BLaER1 treated with 17β-estradiol and CSF1 and Interleukin-3, amounts not matched to agents 10 nM and 100 nM (cell line): ENCODE measurements at regions not wholly inside any gene's neighbourhood (a gene's known extent, or its start where the extent isn't known, plus 50 kb on each side); places are given as distances from the start of the nearest gene placed in this dataset.

ENCODE experiments used
- H3K27ac ChIP-seq, 11 experiments: shearing (Covaris generic); formaldehyde crosslinking; 2 replicates each; pipeline ENCODE4 v1.8.1; 2022
- H3K27me3 ChIP-seq, 11 experiments: shearing (Covaris generic); formaldehyde crosslinking; 2 replicates each; pipeline ENCODE4 v1.8.1; 2022
- H3K36me3 ChIP-seq, 11 experiments: shearing (Covaris generic); formaldehyde crosslinking; 2 replicates each; pipeline ENCODE4 v1.8.1; 2022
- H3K4me1 ChIP-seq, 10 experiments: shearing (Covaris generic); formaldehyde crosslinking; 2 replicates each; pipeline ENCODE4 v1.8.1; 2022
- H3K4me2 ChIP-seq, 11 experiments: shearing (Covaris generic); formaldehyde crosslinking; 2 replicates each; pipeline ENCODE4 v1.8.1; 2022
- H3K4me3 ChIP-seq, 10 experiments: shearing (Covaris generic); formaldehyde crosslinking; 2 replicates each; pipeline ENCODE4 v1.8.1; 2022
- H3K9ac ChIP-seq, 11 experiments: shearing (Covaris generic); formaldehyde crosslinking; 2 replicates each; pipeline ENCODE4 v1.8.1; 2022
- H3K9me3 ChIP-seq, 11 experiments: shearing (Covaris generic); formaldehyde crosslinking; replicated peaks in 1 of 11; 2 replicates each; pipeline ENCODE4 v1.8.1; 2022
- H4K20me1 ChIP-seq, 11 experiments: shearing (Covaris generic); formaldehyde crosslinking; 2 replicates each; pipeline ENCODE4 v1.8.1; 2022
- Cebpa-rat ChIP-seq, 11 experiments: shearing (Covaris generic); IDR thresholded peaks; 2 replicates each; pipeline ENCODE4 v1.8.1; 2022

- Histone ChIP-seq H3K36me3 (no peaks in the 10 kb centered on the region), H4K20me1 (no peaks in the 10 kb centered on the region), H3K9ac (no peak overlapping the region), H3K27me3 (no peaks in the 10 kb centered on the region), H3K27ac (no peak overlapping the region), H3K4me2 (no peak overlapping the region), H3K9me3 (no peaks in the 10 kb centered on the region), H3K4me1 (peaks cover 0 to 7% (median 0%) of the 10 kb centered on the region in 10 experiments; a peak in 4 of 20 replicates), H3K4me3 (no peak overlapping the region)
- no peak for TF ChIP-seq Cebpa-rat (IDR thresholded peaks at IDR 0.05)
Measured at GRCh38 chr1:222247081-222247480, 300.8 kb downstream of the HHIPL2 start.

DNA sequence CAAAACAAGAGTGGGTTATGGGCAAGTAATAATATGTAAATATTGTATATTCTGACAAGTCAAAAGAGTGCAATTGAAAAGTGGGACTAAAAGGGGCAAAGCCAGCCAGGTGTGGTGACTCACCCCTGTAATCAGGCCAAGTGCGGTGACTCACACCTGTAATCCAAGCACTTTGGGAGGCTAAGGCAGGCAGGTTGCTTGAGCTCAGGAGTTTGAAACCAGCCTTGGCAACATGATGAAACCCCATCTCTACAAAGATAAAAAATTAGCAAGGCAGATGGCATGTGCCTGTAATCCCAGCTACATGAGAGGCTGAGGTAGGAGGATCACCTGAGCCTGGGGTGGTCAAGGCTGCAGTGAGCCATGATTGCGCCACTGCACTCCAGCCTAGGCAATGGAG lies 304.0 kb downstream of the HHIPL2 start:
- TF ChIP-seq Cebpa-rat (IDR thresholded peaks at IDR 0.05), result no peak
- Histone ChIP-seq H3K36me3 (no peaks in the 10 kb centered on the region), H3K4me1 (peaks cover 0 to 7% (median 0%) of the 10 kb centered on the region in 10 experiments; a peak in 4 of 20 replicates), H3K27me3 (no peaks in the 10 kb centered on the region), H3K9ac (no peak overlapping the region), H3K4me2 (no peak overlapping the region), H3K9me3 (no peaks in the 10 kb centered on the region), H4K20me1 (no peaks in the 10 kb centered on the region), H3K4me3 (no peak overlapping the region), H3K27ac (no peak overlapping the region)

- Histone ChIP-seq H3K4me2 (no peak overlapping the region), H4K20me1 (no peaks in the 10 kb centered on the region), H3K9ac (no peak overlapping the region), H3K9me3 (no peaks in the 10 kb centered on the region), H3K27ac (no peak overlapping the region), H3K27me3 (no peaks in the 10 kb centered on the region), H3K4me1 (no peaks in the 10 kb centered on the region), H3K4me3 (no peak overlapping the region), H3K36me3 (no peaks in the 10 kb centered on the region)
- TF ChIP-seq Cebpa-rat (IDR thresholded peaks at IDR 0.05), result no peak
Measured at GRCh38 chr1:222242492-222242891, 305.4 kb downstream of the HHIPL2 start.

DNA sequence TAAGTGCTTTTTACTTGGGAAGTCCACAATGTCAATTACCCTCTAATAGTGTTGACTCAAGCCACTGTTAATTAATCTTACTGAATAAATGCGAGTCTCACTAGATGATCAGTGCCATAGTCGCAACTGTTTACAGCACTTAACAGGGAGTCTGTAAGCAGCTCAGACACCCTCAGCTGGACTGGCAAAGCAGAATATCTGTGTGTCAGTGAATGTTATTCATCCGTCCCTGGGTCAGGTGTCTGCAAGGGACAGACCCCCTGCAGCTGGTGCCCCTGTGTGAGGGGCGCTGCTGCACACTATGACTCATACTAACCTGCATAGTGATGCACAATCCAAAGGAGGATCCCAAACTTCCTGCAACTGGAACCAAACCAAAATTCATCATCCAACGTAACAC lies 306.5 kb downstream of the HHIPL2 start:
- TF ChIP-seq Cebpa-rat (IDR thresholded peaks at IDR 0.05), result no peak
- Histone ChIP-seq H3K4me2 (no peak overlapping the region), H3K27me3 (no peaks in the 10 kb centered on the region), H3K27ac (no peak overlapping the region), H3K4me1 (no peaks in the 10 kb centered on the region), H3K9me3 (no peaks in the 10 kb centered on the region), H4K20me1 (no peaks in the 10 kb centered on the region), H3K36me3 (no peaks in the 10 kb centered on the region), H3K9ac (no peak overlapping the region), H3K4me3 (no peak overlapping the region)

- no peaks in the 10 kb centered on the region for H3K27me3 ChIP-seq
- H3K27ac ChIP-seq, result no peak overlapping the region
- TF ChIP-seq Cebpa-rat (IDR thresholded peaks at IDR 0.05), result no peak
Measured at GRCh38 chr1:222240536-222241181, 307.2 kb downstream of the HHIPL2 start.

GRCh38 chr1:222239130-222239529 lies 308.8 kb downstream of the HHIPL2 start:
- no peaks in the 10 kb centered on the region for H3K27me3 ChIP-seq
- H3K9ac ChIP-seq, result no peak overlapping the region
- H3K4me2 ChIP-seq, result no peak overlapping the region
- no peak for TF ChIP-seq Cebpa-rat (IDR thresholded peaks at IDR 0.05)
- H3K4me3 ChIP-seq, result no peak overlapping the region
- H3K9me3 ChIP-seq, result no peaks in the 10 kb centered on the region
- H3K36me3 ChIP-seq, result no peaks in the 10 kb centered on the region
- H4K20me1 ChIP-seq, result no peaks in the 10 kb centered on the region
- no peaks in the 10 kb centered on the region for H3K4me1 ChIP-seq
- no peak overlapping the region for H3K27ac ChIP-seq

More at GRCh38 chr1:222240536-222241181, 307.2 kb downstream of the HHIPL2 start:
- Histone ChIP-seq H3K36me3 (no peaks in the 10 kb centered on the region), H3K9me3 (no peaks in the 10 kb centered on the region), H3K9ac (no peak overlapping the region), H3K4me2 (no peak overlapping the region), H4K20me1 (no peaks in the 10 kb centered on the region), H3K4me1 (no peaks in the 10 kb centered on the region), H3K4me3 (no peak overlapping the region)

GRCh38 chr1:222234351-222234750 lies 313.6 kb downstream of the HHIPL2 start:
- Histone ChIP-seq H3K9me3 (no peaks in the 10 kb centered on the region), H3K27ac (no peak overlapping the region), H3K36me3 (no peaks in the 10 kb centered on the region), H3K27me3 (no peaks in the 10 kb centered on the region), H3K4me3 (no peak overlapping the region), H3K4me2 (no peak overlapping the region), H3K9ac (no peak overlapping the region), H3K4me1 (no peaks in the 10 kb centered on the region), H4K20me1 (no peaks in the 10 kb centered on the region)
- no peak for TF ChIP-seq Cebpa-rat (IDR thresholded peaks at IDR 0.05)

DNA sequence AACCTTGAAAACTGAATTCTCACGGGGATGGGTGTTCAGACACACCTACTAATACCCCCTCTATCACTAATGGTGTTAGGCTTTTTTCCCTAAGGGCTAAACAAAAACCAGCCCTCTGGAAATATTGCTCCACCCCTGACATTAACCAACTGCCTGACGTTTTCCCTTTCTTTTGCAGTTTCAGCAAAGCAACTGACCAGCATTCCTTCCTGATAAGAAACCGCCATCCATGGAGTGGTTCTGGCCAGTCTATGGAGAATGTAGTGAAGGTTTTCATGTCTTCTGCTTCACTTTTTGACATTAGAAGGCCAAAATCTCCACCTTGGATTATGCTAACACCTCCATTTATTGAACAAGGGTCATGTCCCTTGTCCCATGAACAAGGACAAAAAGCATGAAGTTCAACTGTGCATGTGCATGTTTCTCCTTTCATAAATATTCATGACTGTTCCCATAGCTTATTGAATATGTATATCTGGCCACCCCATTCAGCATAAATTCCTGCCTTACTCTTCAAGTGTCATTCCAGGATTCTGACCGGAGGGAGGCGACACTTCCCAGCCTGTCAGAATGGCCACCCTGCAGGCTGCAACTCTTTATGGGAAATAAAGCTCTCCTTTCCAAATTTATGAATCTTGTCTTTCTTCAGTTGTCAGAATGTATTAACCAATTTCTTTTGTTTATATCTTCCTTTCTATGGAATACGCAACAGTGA lies 314.3 kb downstream of the HHIPL2 start:
- H3K27ac ChIP-seq, result no peak overlapping the region
- no peaks in the 10 kb centered on the region for H4K20me1 ChIP-seq
- no peaks in the 10 kb centered on the region for H3K27me3 ChIP-seq
- no peak for TF ChIP-seq Cebpa-rat (IDR thresholded peaks at IDR 0.05)
- H3K9ac ChIP-seq, result no peak overlapping the region
- no peaks in the 10 kb centered on the region for H3K36me3 ChIP-seq
- no peak overlapping the region for H3K4me2 ChIP-seq
- no peaks in the 10 kb centered on the region for H3K9me3 ChIP-seq
- no peaks in the 10 kb centered on the region for H3K4me1 ChIP-seq
- H3K4me3 ChIP-seq, result no peak overlapping the region

DNA sequence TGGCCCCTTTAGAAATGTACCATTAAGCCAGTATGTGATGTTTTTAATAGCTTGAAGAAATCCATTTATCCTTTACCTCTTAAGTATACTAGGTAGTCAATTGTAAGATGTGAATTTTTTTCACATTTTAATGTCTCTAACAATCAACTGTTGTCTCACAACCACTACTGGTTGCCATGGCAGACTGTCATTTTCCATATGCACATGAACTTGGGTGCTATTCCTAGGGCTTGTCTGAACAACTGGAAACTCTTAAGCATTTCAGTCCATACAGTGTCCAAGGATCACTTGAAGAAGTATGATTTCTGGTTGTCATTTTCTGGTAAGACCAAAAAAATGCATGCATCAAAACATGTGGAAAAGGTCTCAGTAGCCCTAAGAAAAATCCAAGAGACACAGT lies 315.1 kb downstream of the HHIPL2 start:
- Histone ChIP-seq H3K9ac (no peak overlapping the region), H4K20me1 (no peaks in the 10 kb centered on the region), H3K27ac (no peak overlapping the region), H3K4me3 (no peak overlapping the region), H3K36me3 (no peaks in the 10 kb centered on the region), H3K4me1 (no peaks in the 10 kb centered on the region), H3K9me3 (no peaks in the 10 kb centered on the region), H3K27me3 (no peaks in the 10 kb centered on the region), H3K4me2 (no peak overlapping the region)
- TF ChIP-seq Cebpa-rat (IDR thresholded peaks at IDR 0.05), result no peak
